Prostate gland (tissue), 2 donors: ENCODE measurements at regions not wholly inside any gene's neighbourhood (a gene's known extent, or its start where the extent isn't known, plus 50 kb on each side); places are given as distances from the start of the nearest gene placed in this dataset.

Source experiments
- POLR2A ChIP-seq: fragments of 450-650 bp; IDR thresholded peaks from one replicate; pipeline ENCODE4 v1.6.1; 2016; ENCODE audit warnings: antibody characterized with exemption, mild to moderate bottlenecking
- POLR2AphosphoS5 ChIP-seq: sonication (generic); formaldehyde crosslinking; IDR thresholded peaks from one replicate; pipeline ENCODE4 v1.6.1; 2017; ENCODE audit warnings: antibody characterized with exemption
- TF ChIP-seq, protein P1 (sequence below), 4 experiments: fragments of 200-600 bp in 2 of 4; fragments of 450-650 bp in 2 of 4; sonication (generic) in 2 of 4; IDR thresholded peaks; 1 replicate in 3 of 4; 2 replicates in 1 of 4; pipeline ENCODE4 v1.5.1; 2016 to 2019; ENCODE audit warnings: antibody characterized with exemption in 4 of 4, mild to moderate bottlenecking in 2 of 4, moderate library complexity in 2 of 4

DNA sequence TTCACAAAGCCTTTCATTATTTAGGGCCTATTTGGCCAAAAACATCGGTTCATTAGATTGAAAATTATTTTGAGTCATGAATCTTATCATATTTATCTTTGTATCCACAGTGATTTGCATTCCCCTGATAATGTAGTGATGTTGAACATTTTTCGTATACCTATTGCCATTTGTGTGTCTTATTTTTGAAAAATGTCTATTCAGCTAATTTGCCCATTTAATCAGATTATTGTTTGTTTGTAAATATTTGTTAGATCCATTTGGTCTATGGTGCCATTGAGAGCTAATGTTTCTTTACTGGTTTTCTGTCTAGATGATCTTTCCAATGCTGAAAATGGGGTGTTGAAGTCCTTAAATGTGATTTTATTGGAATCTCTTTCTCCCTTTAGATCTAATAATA, 439.2 kb upstream of the TYRP1 start:
- TF ChIP-seq, protein P1, sequence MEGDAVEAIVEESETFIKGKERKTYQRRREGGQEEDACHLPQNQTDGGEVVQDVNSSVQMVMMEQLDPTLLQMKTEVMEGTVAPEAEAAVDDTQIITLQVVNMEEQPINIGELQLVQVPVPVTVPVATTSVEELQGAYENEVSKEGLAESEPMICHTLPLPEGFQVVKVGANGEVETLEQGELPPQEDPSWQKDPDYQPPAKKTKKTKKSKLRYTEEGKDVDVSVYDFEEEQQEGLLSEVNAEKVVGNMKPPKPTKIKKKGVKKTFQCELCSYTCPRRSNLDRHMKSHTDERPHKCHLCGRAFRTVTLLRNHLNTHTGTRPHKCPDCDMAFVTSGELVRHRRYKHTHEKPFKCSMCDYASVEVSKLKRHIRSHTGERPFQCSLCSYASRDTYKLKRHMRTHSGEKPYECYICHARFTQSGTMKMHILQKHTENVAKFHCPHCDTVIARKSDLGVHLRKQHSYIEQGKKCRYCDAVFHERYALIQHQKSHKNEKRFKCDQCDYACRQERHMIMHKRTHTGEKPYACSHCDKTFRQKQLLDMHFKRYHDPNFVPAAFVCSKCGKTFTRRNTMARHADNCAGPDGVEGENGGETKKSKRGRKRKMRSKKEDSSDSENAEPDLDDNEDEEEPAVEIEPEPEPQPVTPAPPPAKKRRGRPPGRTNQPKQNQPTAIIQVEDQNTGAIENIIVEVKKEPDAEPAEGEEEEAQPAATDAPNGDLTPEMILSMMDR (IDR thresholded peaks at IDR 0.05), result no peak
- TF ChIP-seq POLR2A (no peak), POLR2AphosphoS5 (no peak)
